Thyroid gland (tissue), 4 donors: ENCODE measurements at regions not wholly inside any gene's neighbourhood (a gene's known extent, or its start where the extent isn't known, plus 50 kb on each side); places are given as distances from the start of the nearest gene placed in this dataset.

Experiments
- DNase-seq, 2 donors: peaks; one replicate each; pipeline ENCODE4 v3.0.0-alpha.2; 2019
- H3K27ac ChIP-seq, 3 donors: fragments of 200-600 bp; sonication (generic); 1 replicate in 2 of 3; 2 replicates in 1 of 3; pipeline ENCODE4 v1.5.1; 2016 to 2019; ENCODE audit warnings: mild to moderate bottlenecking in 1 of 3, moderate library complexity in 1 of 3
- H3K27me3 ChIP-seq: fragments of 200-600 bp; sonication (generic); one replicate; pipeline ENCODE4 v1.5.1; 2019
- H3K36me3 ChIP-seq, 2 donors: fragments of 200-600 bp; sonication (generic); one replicate each; pipeline ENCODE4 v1.5.1; 2016 to 2019
- H3K4me1 ChIP-seq, 2 donors: fragments of 200-600 bp; sonication (generic); one replicate each; pipeline ENCODE4 v1.5.1; 2017 to 2019
- H3K4me3 ChIP-seq, 3 donors: fragments of 200-600 bp; sonication (generic); replicated peaks in 1 of 3; 1 replicate in 2 of 3; 2 replicates in 1 of 3; pipeline ENCODE4 v1.5.1; 2016; ENCODE audit warnings: mild to moderate bottlenecking in 1 of 3
- H3K9me3 ChIP-seq: fragments of 200-600 bp; sonication (generic); one replicate; pipeline ENCODE4 v1.5.1; 2017
- CTCF ChIP-seq, 6 experiments: fragments of 200-600 bp in 3 of 6; fragments of 450-650 bp in 3 of 6; sonication (generic) in 3 of 6; IDR thresholded peaks; one replicate each; pipeline ENCODE4 v1.5.1; 2016 to 2019; ENCODE audit warnings: antibody characterized with exemption in 6 of 6, mild to moderate bottlenecking in 2 of 6, inconsistent platforms in 1 of 6, moderate library complexity in 1 of 6
- POLR2A ChIP-seq, 2 donors: fragments of 450-650 bp; IDR thresholded peaks; one replicate each; pipeline ENCODE4 v1.6.1; 2017; ENCODE audit warnings: antibody characterized with exemption in 2 of 2, mild to moderate bottlenecking in 2 of 2, moderate library complexity in 1 of 2
- WGBS, 2 donors: methylation state at CpG; one replicate each; pipeline ENCODE4 v1.1.5; 2017; 5-methylcytosine and 5-hydroxymethylcytosine counted together
- intact Hi-C: fragments of 100-400 bp; cut with DNase I; formaldehyde crosslinking; loops from one replicate; pipeline ENCODE4 v1.15.1; 2023

- Histone ChIP-seq H3K9me3 (no peaks in the 10 kb centered on the region), H3K27ac (no peak overlapping the region), H3K4me3 (no peak overlapping the region), H3K36me3 (no peaks in the 10 kb centered on the region), H3K4me1 (no peaks in the 10 kb centered on the region), H3K27me3 (no peaks in the 10 kb centered on the region)
- TF ChIP-seq CTCF (IDR thresholded peaks at IDR 0.05), result no peak
- no peak for TF ChIP-seq POLR2A (IDR thresholded peaks at IDR 0.05)
- intact Hi-C loops, result no loop called here
- WGBS, 2 donors, result 89 to 90% methylated on average over 2 of the region's 2 CpGs
- DNase-seq, result no peak
Observed at GRCh38 chr15:96247621-96248305, 82.7 kb upstream of the NR2F2 start.

DNA sequence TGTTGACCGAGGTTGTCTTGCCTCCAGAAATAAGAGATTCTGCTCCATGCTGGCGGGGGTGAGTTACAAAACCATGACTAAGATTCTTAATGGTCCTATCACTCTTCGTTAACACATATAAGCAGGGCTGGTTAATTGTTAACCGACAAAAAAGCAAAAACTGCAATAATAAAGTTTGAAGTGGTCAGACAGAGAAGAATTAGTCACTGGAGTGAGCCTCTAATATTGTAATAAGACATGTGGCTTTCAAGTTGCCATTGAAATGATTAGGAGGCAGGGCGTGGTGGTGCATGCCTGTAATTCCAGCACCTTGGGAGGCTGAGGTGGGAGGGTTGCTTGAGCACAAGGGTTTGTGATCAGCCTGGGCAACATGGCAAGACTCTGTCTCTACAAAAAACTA is 78.4 kb upstream of the NR2F2 start:
- DNase-seq, result no peak
- Histone ChIP-seq H3K27me3 (no peaks in the 10 kb centered on the region), H3K4me3 (no peak overlapping the region), H3K27ac (no peak overlapping the region), H3K4me1 (no peaks in the 10 kb centered on the region), H3K36me3 (no peaks in the 10 kb centered on the region), H3K9me3 (no peaks in the 10 kb centered on the region)
- no peak for TF ChIP-seq CTCF (IDR thresholded peaks at IDR 0.05)
- TF ChIP-seq POLR2A (IDR thresholded peaks at IDR 0.05), result no peak
- intact Hi-C loops, result no loop called here
- 94 to 95% methylated on average over 5 of the region's 5 CpGs for WGBS, 2 donors

GRCh38 chr15:96253006-96253747 is 77.3 kb upstream of the NR2F2 start:
- no peak for TF ChIP-seq POLR2A (IDR thresholded peaks at IDR 0.05)
- Histone ChIP-seq H3K36me3 (no peaks in the 10 kb centered on the region), H3K9me3 (no peaks in the 10 kb centered on the region), H3K27ac (no peak overlapping the region), H3K27me3 (no peaks in the 10 kb centered on the region), H3K4me3 (no peak overlapping the region), H3K4me1 (no peaks in the 10 kb centered on the region)
- no peak for DNase-seq
- WGBS, 2 donors, result 73 to 74% methylated on average over 7 of the region's 7 CpGs
- intact Hi-C loops, result no loop called here

GRCh38 chr15:96254173-96254572 is 76.3 kb upstream of the NR2F2 start:
- Histone ChIP-seq H3K27me3 (no peaks in the 10 kb centered on the region), H3K4me1 (no peaks in the 10 kb centered on the region), H3K9me3 (no peaks in the 10 kb centered on the region), H3K36me3 (no peaks in the 10 kb centered on the region), H3K27ac (no peak overlapping the region), H3K4me3 (no peak overlapping the region)
- TF ChIP-seq POLR2A (IDR thresholded peaks at IDR 0.05) (no peak), CTCF (IDR thresholded peaks at IDR 0.05) (no peak)
- intact Hi-C loops, result no loop called here
- DNase-seq, result no peak
- 85 to 88% methylated on average over 6 of the region's 6 CpGs for WGBS, 2 donors

GRCh38 chr15:96255599-96255998 is 74.9 kb upstream of the NR2F2 start:
- 92 to 94% methylated on average over 1 of the region's 1 CpG for WGBS, 2 donors
- intact Hi-C loops, result no loop called here

More at GRCh38 chr15:96255599-96255998, 74.9 kb upstream of the NR2F2 start:
- H3K27ac ChIP-seq, result no peak overlapping the region
- DNase-seq, result no peak
- H3K9me3 ChIP-seq, result no peaks in the 10 kb centered on the region
- H3K4me3 ChIP-seq, result no peak overlapping the region
- no peaks in the 10 kb centered on the region for H3K4me1 ChIP-seq
- no peaks in the 10 kb centered on the region for H3K27me3 ChIP-seq
- H3K36me3 ChIP-seq, result no peaks in the 10 kb centered on the region
- TF ChIP-seq POLR2A (IDR thresholded peaks at IDR 0.05) (no peak), CTCF (IDR thresholded peaks at IDR 0.05) (no peak)
